ENCODE measurements at regions not wholly inside any gene's neighbourhood (a gene's known extent, or its start where the extent isn't known, plus 50 kb on each side); places are given as distances from the start of the nearest gene placed in this dataset.
"Not testable (repeated sequence)": the region's sequence is repeated elsewhere in the genome, so short reads cannot be mapped to it uniquely, and the experiment has no call there.

DNA sequence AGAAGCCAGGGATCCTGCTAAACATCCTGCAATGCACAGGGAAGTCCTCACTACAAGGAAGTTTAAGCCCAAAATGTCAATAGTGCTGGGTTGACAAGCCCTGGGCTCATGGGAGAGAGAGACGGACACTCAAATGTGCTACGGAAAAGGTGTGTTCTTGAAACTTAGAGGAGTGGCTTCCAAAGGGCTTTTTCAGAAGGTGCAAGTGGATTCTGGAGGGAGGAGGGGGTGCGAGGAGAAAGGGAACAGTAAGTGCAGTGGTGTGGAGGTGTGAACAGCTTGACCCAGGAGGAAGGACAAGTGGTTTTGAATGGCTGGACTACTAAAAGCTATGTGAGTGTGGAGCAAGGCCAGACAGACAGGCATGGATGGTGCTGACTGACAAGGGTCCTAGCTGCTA lies 50.4 kb upstream of the CECR2 start:
- Mint-ChIP-seq H3K4me1 (ENCODE audit: low read depth) (no peaks in the 10 kb centered on the region), H3K4me3 (no peak overlapping the region), H3K27me3 (no peaks in the 10 kb centered on the region), H3K27ac (no peak overlapping the region), H3K9me3 (ENCODE audit: low read depth) (no peaks in the 10 kb centered on the region), H3K36me3 (no peaks in the 10 kb centered on the region)

DNA sequence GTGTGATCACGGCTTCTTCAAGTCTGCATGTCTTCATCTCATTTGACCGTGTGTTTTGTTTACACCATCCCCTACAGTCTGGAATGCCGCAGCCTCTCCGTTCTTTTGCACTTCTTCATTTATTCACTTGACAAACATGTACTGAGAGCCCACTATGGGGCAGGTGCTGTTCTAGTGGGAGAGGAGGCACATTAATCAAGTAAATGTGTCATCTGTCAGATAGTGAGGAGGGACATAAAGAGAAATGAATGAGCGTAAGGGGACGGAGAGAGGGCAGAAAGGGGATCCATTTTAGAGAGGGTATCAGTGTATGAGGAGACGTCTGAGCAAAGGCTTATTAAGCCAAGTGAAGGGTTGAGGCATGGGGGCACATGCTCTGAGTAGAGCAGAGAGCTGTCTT lies 54.0 kb upstream of the CECR2 start:
- no peaks in the 10 kb centered on the region for H3K36me3 Mint-ChIP-seq

DNA sequence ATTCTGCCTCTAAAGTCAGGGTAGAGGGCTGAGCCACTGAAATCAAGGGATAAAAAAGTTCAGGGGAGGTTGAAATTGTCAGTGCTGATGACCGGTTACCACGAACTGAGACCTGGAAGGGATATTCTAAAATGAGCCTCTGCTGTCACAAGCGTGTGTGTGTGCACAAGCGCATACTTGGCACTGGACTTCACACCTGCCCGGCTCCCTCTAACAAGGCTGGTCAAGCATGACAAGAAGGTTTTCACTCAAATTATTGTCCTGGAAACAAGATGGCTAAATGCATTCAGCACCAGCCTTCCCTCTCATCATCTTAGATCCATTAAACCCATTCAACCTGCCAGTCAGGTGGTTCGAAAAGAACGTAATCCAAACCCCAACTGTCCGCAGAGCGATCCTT lies 54.8 kb upstream of the CECR2 start:
- no peaks in the 10 kb centered on the region for H3K27me3 Mint-ChIP-seq
- H3K4me3 Mint-ChIP-seq, result no peak overlapping the region
- no peak overlapping the region for H3K27ac Mint-ChIP-seq
- no peaks in the 10 kb centered on the region for H3K9me3 Mint-ChIP-seq (ENCODE audit: low read depth)
- no peaks in the 10 kb centered on the region for H3K4me1 Mint-ChIP-seq (ENCODE audit: low read depth)
- H3K36me3 Mint-ChIP-seq, result no peaks in the 10 kb centered on the region

More for the DNA sequence above, 54.0 kb upstream of the CECR2 start:
- Mint-ChIP-seq H3K27me3 (no peaks in the 10 kb centered on the region), H3K4me3 (no peak overlapping the region), H3K9me3 (ENCODE audit: low read depth) (no peaks in the 10 kb centered on the region), H3K4me1 (ENCODE audit: low read depth) (no peaks in the 10 kb centered on the region), H3K27ac (no peak overlapping the region)

DNA sequence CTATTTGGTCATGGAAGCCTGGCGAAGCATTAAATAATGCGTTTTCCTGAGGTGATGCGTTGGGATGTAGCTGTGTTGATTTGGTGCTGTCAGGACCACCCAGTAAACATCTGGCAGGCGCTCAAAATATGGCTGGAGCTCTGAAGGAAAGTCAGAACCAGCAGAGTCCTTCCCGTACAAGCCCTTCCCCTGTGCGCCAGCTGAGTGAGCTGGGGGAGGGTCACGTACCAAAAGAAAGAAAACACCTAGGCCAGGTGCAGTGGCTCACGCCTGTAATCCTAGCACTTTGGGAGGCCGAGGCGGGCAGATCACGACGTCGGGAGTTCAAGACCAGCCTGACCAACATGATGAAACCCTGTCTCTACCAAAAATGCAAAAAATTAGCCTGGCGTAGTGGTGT lies 55.6 kb upstream of the CECR2 start:
- H3K4me3 Mint-ChIP-seq, result no peak overlapping the region
- H3K27me3 Mint-ChIP-seq, result no peaks in the 10 kb centered on the region
- H3K36me3 Mint-ChIP-seq, result no peaks in the 10 kb centered on the region
- no peaks in the 10 kb centered on the region for H3K4me1 Mint-ChIP-seq (ENCODE audit: low read depth)
- H3K9me3 Mint-ChIP-seq (ENCODE audit: low read depth), result no peaks in the 10 kb centered on the region
- H3K27ac Mint-ChIP-seq, result no peak overlapping the region

DNA sequence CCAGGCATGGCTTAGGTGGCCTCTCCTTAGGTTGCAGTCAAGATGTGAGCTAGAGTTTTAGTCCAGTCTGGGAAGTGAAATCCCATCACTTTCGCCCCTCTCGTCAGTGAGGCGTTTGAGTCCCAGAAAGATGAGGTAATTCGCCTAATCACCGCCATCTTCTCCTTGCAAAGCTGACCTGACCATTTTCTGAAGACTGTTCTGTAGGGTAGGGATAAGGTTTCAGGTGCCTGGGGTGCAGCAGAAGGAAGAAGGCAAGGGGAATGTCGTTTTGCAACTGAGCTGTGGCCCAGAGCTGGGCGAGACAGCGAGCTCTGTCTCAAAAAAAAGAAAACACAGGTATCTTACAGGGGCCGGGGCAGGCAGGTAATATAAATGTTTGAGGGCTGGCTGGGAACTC lies 61.7 kb upstream of the CECR2 start:
- H3K4me1 Mint-ChIP-seq (ENCODE audit: low read depth), result peaks cover 21% of the 10 kb centered on the region
- H3K4me3 Mint-ChIP-seq, result no peak overlapping the region
- H3K27me3 Mint-ChIP-seq, result no peaks in the 10 kb centered on the region
- no peaks in the 10 kb centered on the region for H3K36me3 Mint-ChIP-seq
- no peaks in the 10 kb centered on the region for H3K9me3 Mint-ChIP-seq (ENCODE audit: low read depth)
- H3K27ac Mint-ChIP-seq, result no peak overlapping the region

DNA sequence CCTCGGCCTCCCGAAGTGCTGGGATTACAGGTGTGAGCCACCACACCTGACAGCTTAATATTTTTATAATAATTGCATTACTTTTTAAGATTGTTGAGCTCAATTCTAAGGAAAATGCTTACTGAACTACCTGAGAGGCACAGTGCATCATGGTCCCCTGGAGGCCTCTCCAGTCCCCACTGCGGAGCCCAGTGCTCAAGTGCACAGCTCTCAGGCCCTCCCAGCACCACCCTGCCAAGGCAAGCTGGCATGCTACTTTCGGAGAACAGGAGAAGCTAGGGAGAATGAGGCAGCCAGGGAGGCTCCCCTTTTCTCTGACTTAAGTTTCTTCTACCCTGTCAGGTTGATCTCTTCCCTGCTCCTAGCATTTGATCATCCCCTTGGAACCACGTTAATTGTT lies 64.2 kb upstream of the CECR2 start:
- Mint-ChIP-seq H3K27ac (no peak overlapping the region), H3K9me3 (ENCODE audit: low read depth) (no peaks in the 10 kb centered on the region), H3K27me3 (no peaks in the 10 kb centered on the region), H3K4me3 (no peak overlapping the region), H3K36me3 (no peaks in the 10 kb centered on the region), H3K4me1 (ENCODE audit: low read depth) (peaks cover 21% of the 10 kb centered on the region)

DNA sequence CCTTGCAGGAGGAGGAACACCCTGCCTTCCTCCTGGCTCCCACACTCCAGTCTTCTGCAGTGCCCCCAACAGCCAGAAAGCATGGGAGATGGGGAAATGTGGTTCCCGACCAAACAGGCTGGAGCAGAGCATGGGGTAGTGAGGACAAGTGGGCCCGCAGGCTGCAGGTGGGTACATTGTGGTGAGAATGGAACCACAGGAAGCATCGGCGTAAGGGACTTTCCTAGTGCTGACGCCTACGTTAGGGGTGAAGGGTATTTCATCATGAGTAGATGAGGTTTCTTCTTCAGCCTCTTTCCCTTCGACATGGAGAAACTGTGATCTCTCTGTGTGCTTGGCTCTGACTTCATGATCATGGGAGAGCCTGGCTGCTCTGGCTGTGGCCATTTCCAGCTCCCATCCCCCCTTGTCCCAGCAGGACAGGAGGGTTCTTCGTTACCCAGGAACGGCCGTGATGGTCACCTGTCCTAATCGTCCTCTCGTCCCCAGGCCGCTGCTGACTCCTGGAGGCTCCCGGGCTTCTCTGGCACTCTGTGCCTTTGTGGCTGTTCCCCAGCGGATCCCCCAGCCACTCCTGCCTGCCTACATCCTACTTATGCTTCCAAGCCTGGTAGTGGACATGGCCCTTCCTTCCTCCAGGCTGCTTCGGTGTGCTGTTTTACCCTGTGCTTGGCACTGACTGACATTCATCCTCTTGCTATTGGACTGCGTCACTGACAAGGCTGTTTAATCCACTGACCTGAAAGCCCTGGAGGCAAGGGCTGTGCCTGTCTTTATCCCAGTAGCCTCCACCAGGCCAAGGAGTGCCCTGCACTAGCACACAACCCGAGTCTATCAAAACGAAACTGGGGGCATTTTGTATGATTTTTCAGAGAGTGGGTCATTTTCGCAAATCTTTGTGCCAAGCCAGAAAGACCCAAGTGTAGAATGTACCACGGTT lies 65.2 kb upstream of the CECR2 start:
- H3K27ac Mint-ChIP-seq, result peak overlapping the region; percentile 81

DNA sequence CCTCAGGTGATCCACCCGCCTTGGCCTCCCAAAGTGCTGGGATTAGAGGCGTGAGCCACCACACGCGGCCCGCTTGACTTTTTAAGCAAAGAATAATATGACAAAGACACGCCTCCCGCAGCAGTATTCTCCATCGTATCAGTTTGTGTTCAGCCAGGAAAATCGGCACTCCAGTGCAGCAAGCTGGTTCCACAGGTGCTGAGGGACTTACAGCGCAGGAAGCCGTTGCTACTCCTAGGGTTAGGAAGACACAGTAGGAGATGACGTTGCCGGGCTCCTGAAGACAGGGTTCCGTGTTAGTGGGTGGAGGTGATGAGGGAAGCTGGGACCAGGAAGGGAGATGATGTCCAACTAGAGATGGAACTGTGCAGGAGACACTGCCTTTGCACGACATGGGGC lies 65.8 kb upstream of the CECR2 start:
- Mint-ChIP-seq H3K4me3 (peak overlapping the region; percentile 56), H3K9me3 (ENCODE audit: low read depth) (no peaks in the 10 kb centered on the region), H3K27me3 (no peaks in the 10 kb centered on the region), H3K36me3 (no peaks in the 10 kb centered on the region), H3K27ac (peak overlapping the region; percentile 81), H3K4me1 (ENCODE audit: low read depth) (peaks cover 32% of the 10 kb centered on the region)

More for the DNA sequence above, 65.2 kb upstream of the CECR2 start:
- Mint-ChIP-seq H3K27me3 (no peaks in the 10 kb centered on the region), H3K9me3 (ENCODE audit: low read depth) (no peaks in the 10 kb centered on the region), H3K4me1 (ENCODE audit: low read depth) (peaks cover 27% of the 10 kb centered on the region), H3K4me3 (peak overlapping the region; percentile 56), H3K36me3 (no peaks in the 10 kb centered on the region)

DNA sequence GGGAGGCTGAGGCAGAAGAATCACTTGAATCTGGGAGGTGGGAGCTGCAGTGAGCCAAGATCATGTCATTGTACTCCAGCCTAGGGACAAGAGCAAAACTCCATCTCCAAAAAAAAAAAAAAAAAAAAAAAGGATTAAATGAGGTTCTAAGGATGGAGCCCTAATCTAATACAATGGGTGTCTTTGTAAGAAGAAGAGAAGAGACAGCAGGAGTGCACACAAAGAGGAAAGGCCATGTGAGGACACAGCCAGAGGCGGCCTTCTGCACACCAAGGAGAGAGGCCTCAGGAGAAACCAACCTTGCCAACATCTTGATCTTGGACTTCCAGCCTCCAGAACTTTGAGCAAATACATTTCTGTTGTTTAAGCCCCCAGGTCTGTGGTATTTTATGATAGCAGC lies 66.6 kb upstream of the CECR2 start:
- Mint-ChIP-seq H3K4me3 (no peak overlapping the region), H3K27me3 (no peaks in the 10 kb centered on the region), H3K27ac (no peak overlapping the region)

DNA sequence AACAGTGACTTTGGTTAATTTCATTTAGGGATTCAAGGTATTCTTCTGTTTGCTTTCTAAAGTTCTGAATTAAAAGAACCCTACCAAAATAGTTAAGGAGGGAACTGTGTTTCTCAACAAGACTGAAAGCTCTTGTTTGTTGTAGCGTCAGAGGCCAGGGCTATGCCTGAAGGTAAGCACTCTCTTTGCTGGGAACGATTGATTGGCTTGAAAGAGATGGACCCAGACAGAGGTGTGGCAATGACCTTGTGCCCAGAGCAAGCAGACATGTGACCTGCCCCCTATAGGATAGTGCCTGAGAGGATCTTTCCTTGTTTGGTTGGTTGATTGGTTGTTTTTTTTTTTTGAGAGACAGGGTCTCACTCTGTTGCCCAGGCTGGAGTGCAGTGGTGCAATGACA lies 68.3 kb upstream of the CECR2 start:
- Mint-ChIP-seq H3K27ac (no peak overlapping the region), H3K4me3 (no peak overlapping the region), H3K4me1 (ENCODE audit: low read depth) (peaks cover 39% of the 10 kb centered on the region)

More for the DNA sequence above, 66.6 kb upstream of the CECR2 start:
- peaks cover 39% of the 10 kb centered on the region for H3K4me1 Mint-ChIP-seq (ENCODE audit: low read depth)
- H3K36me3 Mint-ChIP-seq, result no peaks in the 10 kb centered on the region
- H3K9me3 Mint-ChIP-seq (ENCODE audit: low read depth), result no peaks in the 10 kb centered on the region

DNA sequence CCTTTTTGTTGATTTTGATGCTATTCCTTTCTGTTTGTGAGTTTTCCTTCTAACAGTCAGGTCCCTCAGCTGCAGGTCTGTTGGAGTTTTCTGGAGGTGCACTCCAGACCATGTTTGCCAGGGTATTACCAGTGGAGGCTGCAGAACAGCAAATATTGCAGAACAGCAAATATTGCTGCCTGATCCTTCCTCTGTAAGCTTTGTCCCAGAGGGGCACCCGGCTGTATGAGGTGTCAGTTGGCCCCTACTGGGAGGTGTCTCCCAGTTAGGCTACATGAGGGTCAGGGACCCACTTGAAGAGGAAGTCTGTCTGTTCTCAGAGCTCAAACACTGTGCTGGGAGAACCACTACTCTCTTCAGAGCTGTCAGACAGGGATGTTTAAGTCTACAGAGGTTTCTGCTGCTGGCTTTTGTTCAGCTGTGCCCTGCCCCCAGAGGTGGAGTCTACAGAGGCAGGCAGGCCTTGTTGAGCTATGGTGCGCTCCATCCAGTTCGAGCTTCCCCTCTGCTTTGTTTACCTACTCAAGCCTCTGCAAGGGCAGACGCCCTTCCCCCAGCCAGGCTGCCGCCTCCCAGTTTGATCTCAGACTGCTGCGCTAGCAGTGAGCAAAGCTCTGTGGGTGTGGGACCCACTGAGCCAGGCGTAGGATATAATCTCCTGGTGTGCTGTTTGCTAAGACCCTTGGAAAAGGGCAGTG lies 70.3 kb upstream of the CECR2 start:
- H3K4me3 Mint-ChIP-seq; H3K9me3 Mint-ChIP-seq (ENCODE audit: low read depth); H3K27me3 Mint-ChIP-seq; H3K27ac Mint-ChIP-seq; H3K36me3 Mint-ChIP-seq: not testable (repeated sequence)
- H3K4me1 Mint-ChIP-seq (ENCODE audit: low read depth), result peaks cover 31% of the 10 kb centered on the region

More for the DNA sequence above, 68.3 kb upstream of the CECR2 start:
- H3K27me3 Mint-ChIP-seq, result no peaks in the 10 kb centered on the region
- H3K9me3 Mint-ChIP-seq (ENCODE audit: low read depth), result no peaks in the 10 kb centered on the region
- H3K36me3 Mint-ChIP-seq, result no peaks in the 10 kb centered on the region

DNA sequence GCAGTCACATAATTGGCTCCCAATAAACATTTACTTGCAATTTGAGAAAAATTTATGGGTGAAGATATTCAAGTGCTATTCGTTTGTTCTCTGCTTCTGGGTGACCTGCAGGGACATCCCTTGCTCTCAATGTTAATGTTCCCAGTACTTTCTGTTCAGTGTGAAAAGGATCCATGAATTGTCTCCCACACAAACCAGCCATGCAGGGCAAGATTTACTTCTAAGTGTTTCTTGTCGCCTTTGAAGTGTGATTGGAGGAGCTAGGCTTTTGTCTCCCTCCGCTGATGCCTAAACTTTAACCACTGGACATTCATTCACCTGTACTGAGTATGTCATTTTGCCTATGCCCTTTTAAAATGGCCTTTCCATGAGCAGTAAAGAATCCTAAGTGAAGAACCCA lies 66.4 kb upstream of the ADA2 start:
- Mint-ChIP-seq H3K4me3 (no peak overlapping the region), H3K27ac (no peak overlapping the region), H3K36me3 (no peaks in the 10 kb centered on the region), H3K9me3 (ENCODE audit: low read depth) (no peaks in the 10 kb centered on the region), H3K4me1 (ENCODE audit: low read depth) (peaks cover 12% of the 10 kb centered on the region), H3K27me3 (no peaks in the 10 kb centered on the region)

DNA sequence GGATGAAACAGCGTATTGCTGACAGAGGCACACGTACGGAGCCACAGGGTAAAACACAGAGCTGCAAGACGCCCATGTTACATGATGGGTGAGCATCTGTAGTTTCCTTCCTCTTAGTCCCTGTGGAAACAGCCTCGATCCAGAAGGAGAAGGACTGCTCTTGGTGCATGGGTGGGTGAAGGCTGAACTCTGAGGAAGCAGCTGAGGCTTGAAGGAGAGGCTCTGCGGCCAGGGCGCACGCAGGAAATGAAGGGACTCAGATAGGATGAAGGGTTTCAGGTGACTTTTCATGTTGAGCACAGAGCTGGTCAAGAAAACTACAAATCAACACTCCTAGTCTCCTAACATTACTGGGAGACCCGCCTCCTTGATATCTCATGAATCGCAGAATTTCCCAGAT lies 65.7 kb upstream of the ADA2 start:
- Mint-ChIP-seq H3K4me3 (no peak overlapping the region), H3K9me3 (ENCODE audit: low read depth) (no peaks in the 10 kb centered on the region), H3K27me3 (no peaks in the 10 kb centered on the region), H3K36me3 (no peaks in the 10 kb centered on the region), H3K4me1 (ENCODE audit: low read depth) (peaks cover 18% of the 10 kb centered on the region), H3K27ac (no peak overlapping the region)

DNA sequence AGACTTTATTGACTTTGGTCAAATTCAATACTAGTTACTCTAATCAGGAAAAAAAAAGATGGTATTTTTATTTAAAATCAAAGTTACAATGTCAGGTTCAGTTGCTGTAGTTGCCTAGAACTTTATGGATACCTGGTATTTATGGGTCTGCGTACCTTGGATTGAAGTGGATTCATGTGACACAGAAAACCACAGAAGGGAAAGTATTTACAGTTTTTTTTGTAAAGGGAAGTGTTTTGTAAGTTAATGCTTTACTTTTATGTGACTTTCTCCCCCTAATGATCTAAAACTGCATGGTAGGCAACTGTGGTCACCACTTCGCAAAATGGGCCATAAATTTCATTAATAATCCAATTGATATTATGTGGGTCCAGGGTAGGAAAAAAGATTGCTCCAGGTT lies 65.2 kb upstream of the ADA2 start:
- peaks cover 20% of the 10 kb centered on the region for H3K4me1 Mint-ChIP-seq (ENCODE audit: low read depth)
- H3K9me3 Mint-ChIP-seq (ENCODE audit: low read depth), result no peaks in the 10 kb centered on the region
- H3K36me3 Mint-ChIP-seq, result no peaks in the 10 kb centered on the region
- H3K27me3 Mint-ChIP-seq, result no peaks in the 10 kb centered on the region
- no peak overlapping the region for H3K4me3 Mint-ChIP-seq
- H3K27ac Mint-ChIP-seq, result no peak overlapping the region

DNA sequence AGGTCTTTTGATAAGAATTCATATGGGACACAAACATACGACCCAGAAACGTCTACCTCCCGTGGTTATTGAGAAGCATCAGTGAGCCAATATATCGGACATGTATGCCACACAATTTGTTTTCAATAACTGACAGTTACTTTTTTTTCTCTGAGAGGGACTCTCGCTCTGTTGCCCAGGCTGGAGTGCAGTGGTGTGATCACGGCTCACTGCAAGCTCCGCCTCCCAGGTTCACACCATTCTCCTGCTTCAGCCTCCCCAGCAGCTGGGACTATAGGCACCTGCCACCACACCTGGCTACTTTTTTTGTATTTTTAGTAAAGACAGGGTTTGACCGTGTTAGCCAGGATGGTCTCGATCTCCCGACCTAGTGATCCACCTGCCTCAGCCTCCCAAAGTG lies 64.6 kb upstream of the ADA2 start:
- not testable (repeated sequence) for H3K9me3 Mint-ChIP-seq (ENCODE audit: low read depth); H3K4me3 Mint-ChIP-seq; H3K27me3 Mint-ChIP-seq; H3K27ac Mint-ChIP-seq; H3K36me3 Mint-ChIP-seq
- peaks cover 24% of the 10 kb centered on the region for H3K4me1 Mint-ChIP-seq (ENCODE audit: low read depth)
